ENCODE measurements at regions not wholly inside any gene's neighbourhood (a gene's known extent, or its start where the extent isn't known, plus 50 kb on each side); places are given as distances from the start of the nearest gene placed in this dataset.

- no peak overlapping the region for H3K4me3 ChIP-seq
- FAIRE-seq (no peak), DNase-seq (ENCODE audit: low read depth, low spot score) (no peak), ATAC-seq (no peak)
- intact Hi-C loops (cut with micrococcal nuclease; ENCODE audit: unreplicated experiment) (no loop called here), in situ Hi-C loops (cut with MboI) (no loop called here)
- no peak for TF ChIP-seq E2F8 (IDR thresholded peaks at IDR 0.05; ENCODE audit: low read depth, partially characterized antibody)
- no peak for TF ChIP-seq WRNIP1 (IDR thresholded peaks at IDR 0.05; ENCODE audit: borderline replicate concordance, low read depth, low read length)
- TF ChIP-seq ZBTB33 (IDR thresholded peaks at IDR 0.05): no peak
- TF ChIP-seq POLR2AphosphoS5 (IDR thresholded peaks at IDR 0.05; ENCODE audit: low read length): no peak
- no peak for TF ChIP-seq RBBP5 (conservative IDR thresholded peaks at IDR 0.05)
- no peak for TF ChIP-seq RAD21 (IDR thresholded peaks at IDR 0.05; ENCODE audit: insufficient read depth, low read depth, low read length)
- no peak for TF ChIP-seq MXI1 (IDR thresholded peaks at IDR 0.05; ENCODE audit: low read depth, low read length)
- no peak for TF ChIP-seq IRF4 (IDR thresholded peaks at IDR 0.05; ENCODE audit: low read depth, low read length)
- TF ChIP-seq RUNX3 (IDR thresholded peaks at IDR 0.05; ENCODE audit: low read length): no peak
- no peak for TF ChIP-seq ZZZ3 (IDR thresholded peaks at IDR 0.05; ENCODE audit: control insufficient read depth, insufficient read length, low read depth)
- H4K20me1 ChIP-seq (ENCODE audit: control insufficient read depth, insufficient read depth): no peaks in the 10 kb centered on the region
- RAD21 ChIA-PET (ENCODE audit: unreplicated experiment): no interaction called here
- H3K4me2 ChIP-seq (ENCODE audit: control insufficient read depth, insufficient read depth): no peak overlapping the region
- H3K27me3 ChIP-seq (replicated peaks in 1 of 2; ENCODE audit: control insufficient read depth in 2 of 2, insufficient read depth in 2 of 2, low read length in 1 of 2): no peaks in the 10 kb centered on the region
- no peaks in the 10 kb centered on the region for H3K79me2 ChIP-seq (ENCODE audit: control insufficient read depth, insufficient read depth, low read length)
- CTCF ChIA-PET: no interaction called here
- SMC1A ChIA-PET (ENCODE audit: uncharacterized antibody, unreplicated experiment): no interaction called here
- no peak overlapping the region for H3K27ac ChIP-seq (ENCODE audit: control insufficient read depth, insufficient read depth)
- no peaks in the 10 kb centered on the region for H3K36me3 ChIP-seq (ENCODE audit: control insufficient read depth in 2 of 2, insufficient read depth in 2 of 2, low read length in 1 of 2)
- POLR2A ChIA-PET: no interaction called here
- no peaks in the 10 kb centered on the region for H3K4me1 ChIP-seq (ENCODE audit: control insufficient read depth, insufficient read depth, low read length)
- BruUV-seq (replicated peaks): no TSS peak
- H3K9me3 ChIP-seq (replicated peaks; ENCODE audit: control insufficient read depth, insufficient read depth, low read length): no peaks in the 10 kb centered on the region
- no peak overlapping the region for H2AFZ ChIP-seq (ENCODE audit: control insufficient read depth, low read depth, low read length)
- H3K9ac ChIP-seq (ENCODE audit: control insufficient read depth, insufficient read depth, low read length): no peak overlapping the region
Measured at GRCh38 chr1:191460234-191460633, 698.0 kb upstream of the RGS18 start.

Data from GM12878 (cell line).